ENCODE measurements at regions not wholly inside any gene's neighbourhood (a gene's known extent, or its start where the extent isn't known, plus 50 kb on each side); places are given as distances from the start of the nearest gene placed in this dataset.

DNA sequence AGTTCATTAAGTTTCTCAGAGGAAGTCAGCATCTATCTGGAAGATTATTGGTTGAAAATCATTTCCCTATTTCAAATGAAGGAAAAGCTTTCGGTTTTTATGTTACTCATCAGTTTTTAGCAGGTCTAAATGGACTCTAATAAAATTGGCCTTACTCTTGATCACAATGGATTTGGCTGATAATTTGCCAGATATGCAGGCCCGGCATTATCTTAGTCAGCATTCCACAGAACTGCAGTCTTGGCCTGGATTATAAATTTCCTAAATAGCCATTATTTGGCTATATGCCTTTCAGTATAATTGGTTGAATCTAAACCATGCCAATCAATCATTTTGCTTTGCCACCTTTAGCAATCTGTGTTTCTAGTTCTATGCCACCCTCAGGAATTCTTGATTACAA, 91.7 kb upstream of the KCNQ5 start:
- WGBS (ENCODE audit: insufficient coverage, insufficient replicate concordance, low lambda C conversion rate, missing lambda C conversion rate) = 21% methylated on average over 2 of the region's 2 CpGs
- FAIRE-seq (no peak), ATAC-seq (no peak), DNase-seq (ENCODE audit: low read depth, low spot score) (no peak)
- Histone ChIP-seq H3K4me3 (no peak overlapping the region), H3K27me3 (replicated peaks in 1 of 2; ENCODE audit: control insufficient read depth in 2 of 2, insufficient read depth in 2 of 2, low read length in 1 of 2) (no peaks in the 10 kb centered on the region; a peak in 1 of 4 replicates), H3K79me2 (ENCODE audit: control insufficient read depth, insufficient read depth, low read length) (no peaks in the 10 kb centered on the region), H3K9me3 (replicated peaks; ENCODE audit: control insufficient read depth, insufficient read depth, low read length) (no peaks in the 10 kb centered on the region), H4K20me1 (ENCODE audit: control insufficient read depth, insufficient read depth) (no peaks in the 10 kb centered on the region), H3K36me3 (ENCODE audit: control insufficient read depth in 2 of 2, insufficient read depth in 2 of 2, low read length in 1 of 2) (no peaks in the 10 kb centered on the region), H3K9ac (ENCODE audit: control insufficient read depth, insufficient read depth, low read length) (no peak overlapping the region), H2AFZ (ENCODE audit: control insufficient read depth, low read depth, low read length) (no peak overlapping the region), H3K27ac (ENCODE audit: control insufficient read depth, insufficient read depth) (no peak overlapping the region), H3K4me1 (ENCODE audit: control insufficient read depth, insufficient read depth, low read length) (no peaks in the 10 kb centered on the region), H3K4me2 (ENCODE audit: control insufficient read depth, insufficient read depth) (no peak overlapping the region)
- no peak for TF ChIP-seq ETV6 (conservative IDR thresholded peaks at IDR 0.05 in 1 of 2, IDR thresholded peaks at IDR 0.05 in 1 of 2; ENCODE audit: borderline replicate concordance in 1 of 2, low read depth in 1 of 2)
- TF ChIP-seq, protein P1, sequence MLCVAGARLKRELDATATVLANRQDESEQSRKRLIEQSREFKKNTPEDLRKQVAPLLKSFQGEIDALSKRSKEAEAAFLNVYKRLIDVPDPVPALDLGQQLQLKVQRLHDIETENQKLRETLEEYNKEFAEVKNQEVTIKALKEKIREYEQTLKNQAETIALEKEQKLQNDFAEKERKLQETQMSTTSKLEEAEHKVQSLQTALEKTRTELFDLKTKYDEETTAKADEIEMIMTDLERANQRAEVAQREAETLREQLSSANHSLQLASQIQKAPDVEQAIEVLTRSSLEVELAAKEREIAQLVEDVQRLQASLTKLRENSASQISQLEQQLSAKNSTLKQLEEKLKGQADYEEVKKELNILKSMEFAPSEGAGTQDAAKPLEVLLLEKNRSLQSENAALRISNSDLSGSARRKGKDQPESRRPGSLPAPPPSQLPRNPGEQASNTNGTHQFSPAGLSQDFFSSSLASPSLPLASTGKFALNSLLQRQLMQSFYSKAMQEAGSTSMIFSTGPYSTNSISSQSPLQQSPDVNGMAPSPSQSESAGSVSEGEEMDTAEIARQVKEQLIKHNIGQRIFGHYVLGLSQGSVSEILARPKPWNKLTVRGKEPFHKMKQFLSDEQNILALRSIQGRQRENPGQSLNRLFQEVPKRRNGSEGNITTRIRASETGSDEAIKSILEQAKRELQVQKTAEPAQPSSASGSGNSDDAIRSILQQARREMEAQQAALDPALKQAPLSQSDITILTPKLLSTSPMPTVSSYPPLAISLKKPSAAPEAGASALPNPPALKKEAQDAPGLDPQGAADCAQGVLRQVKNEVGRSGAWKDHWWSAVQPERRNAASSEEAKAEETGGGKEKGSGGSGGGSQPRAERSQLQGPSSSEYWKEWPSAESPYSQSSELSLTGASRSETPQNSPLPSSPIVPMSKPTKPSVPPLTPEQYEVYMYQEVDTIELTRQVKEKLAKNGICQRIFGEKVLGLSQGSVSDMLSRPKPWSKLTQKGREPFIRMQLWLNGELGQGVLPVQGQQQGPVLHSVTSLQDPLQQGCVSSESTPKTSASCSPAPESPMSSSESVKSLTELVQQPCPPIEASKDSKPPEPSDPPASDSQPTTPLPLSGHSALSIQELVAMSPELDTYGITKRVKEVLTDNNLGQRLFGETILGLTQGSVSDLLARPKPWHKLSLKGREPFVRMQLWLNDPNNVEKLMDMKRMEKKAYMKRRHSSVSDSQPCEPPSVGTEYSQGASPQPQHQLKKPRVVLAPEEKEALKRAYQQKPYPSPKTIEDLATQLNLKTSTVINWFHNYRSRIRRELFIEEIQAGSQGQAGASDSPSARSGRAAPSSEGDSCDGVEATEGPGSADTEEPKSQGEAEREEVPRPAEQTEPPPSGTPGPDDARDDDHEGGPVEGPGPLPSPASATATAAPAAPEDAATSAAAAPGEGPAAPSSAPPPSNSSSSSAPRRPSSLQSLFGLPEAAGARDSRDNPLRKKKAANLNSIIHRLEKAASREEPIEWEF (IDR thresholded peaks at IDR 0.05; ENCODE audit: insufficient replicate concordance, low read depth, low read length) = no peak
- TF ChIP-seq EP300 (IDR thresholded peaks at IDR 0.05; ENCODE audit: borderline replicate concordance in 1 of 2, control insufficient read depth in 1 of 2, low read depth in 2 of 2, low read length in 2 of 2) = no peak
- TF ChIP-seq NR2F1 (conservative IDR thresholded peaks at IDR 0.05) = no peak
- no peak for TF ChIP-seq TAF1 (IDR thresholded peaks at IDR 0.05; ENCODE audit: borderline replicate concordance, low read depth, low read length)
- TF ChIP-seq, protein P2, sequence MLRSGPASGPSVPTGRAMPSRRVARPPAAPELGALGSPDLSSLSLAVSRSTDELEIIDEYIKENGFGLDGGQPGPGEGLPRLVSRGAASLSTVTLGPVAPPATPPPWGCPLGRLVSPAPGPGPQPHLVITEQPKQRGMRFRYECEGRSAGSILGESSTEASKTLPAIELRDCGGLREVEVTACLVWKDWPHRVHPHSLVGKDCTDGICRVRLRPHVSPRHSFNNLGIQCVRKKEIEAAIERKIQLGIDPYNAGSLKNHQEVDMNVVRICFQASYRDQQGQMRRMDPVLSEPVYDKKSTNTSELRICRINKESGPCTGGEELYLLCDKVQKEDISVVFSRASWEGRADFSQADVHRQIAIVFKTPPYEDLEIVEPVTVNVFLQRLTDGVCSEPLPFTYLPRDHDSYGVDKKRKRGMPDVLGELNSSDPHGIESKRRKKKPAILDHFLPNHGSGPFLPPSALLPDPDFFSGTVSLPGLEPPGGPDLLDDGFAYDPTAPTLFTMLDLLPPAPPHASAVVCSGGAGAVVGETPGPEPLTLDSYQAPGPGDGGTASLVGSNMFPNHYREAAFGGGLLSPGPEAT (IDR thresholded peaks at IDR 0.05; ENCODE audit: low read depth) = no peak
- no peak for TF ChIP-seq NR2C2 (IDR thresholded peaks at IDR 0.05; ENCODE audit: borderline replicate concordance, control insufficient read depth, insufficient read length, low read depth)
- TF ChIP-seq, protein P3, sequence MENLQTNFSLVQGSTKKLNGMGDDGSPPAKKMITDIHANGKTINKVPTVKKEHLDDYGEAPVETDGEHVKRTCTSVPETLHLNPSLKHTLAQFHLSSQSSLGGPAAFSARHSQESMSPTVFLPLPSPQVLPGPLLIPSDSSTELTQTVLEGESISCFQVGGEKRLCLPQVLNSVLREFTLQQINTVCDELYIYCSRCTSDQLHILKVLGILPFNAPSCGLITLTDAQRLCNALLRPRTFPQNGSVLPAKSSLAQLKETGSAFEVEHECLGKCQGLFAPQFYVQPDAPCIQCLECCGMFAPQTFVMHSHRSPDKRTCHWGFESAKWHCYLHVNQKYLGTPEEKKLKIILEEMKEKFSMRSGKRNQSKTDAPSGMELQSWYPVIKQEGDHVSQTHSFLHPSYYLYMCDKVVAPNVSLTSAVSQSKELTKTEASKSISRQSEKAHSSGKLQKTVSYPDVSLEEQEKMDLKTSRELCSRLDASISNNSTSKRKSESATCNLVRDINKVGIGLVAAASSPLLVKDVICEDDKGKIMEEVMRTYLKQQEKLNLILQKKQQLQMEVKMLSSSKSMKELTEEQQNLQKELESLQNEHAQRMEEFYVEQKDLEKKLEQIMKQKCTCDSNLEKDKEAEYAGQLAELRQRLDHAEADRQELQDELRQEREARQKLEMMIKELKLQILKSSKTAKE (IDR thresholded peaks at IDR 0.05; ENCODE audit: low read depth, poor library complexity, severe bottlenecking) = no peak
- ChIA-PET RAD21 (ENCODE audit: unreplicated experiment) (interaction anchor here (0.6 kb wide), 1 partner anchor 83 kb away, joined by 3 read pairs; no protein-coding TSS in a partner anchor), SMC1A (ENCODE audit: uncharacterized antibody, unreplicated experiment) (no interaction called here), CTCF (no interaction called here), POLR2A (no interaction called here)
- no TSS peak for BruUV-seq (replicated peaks)
- intact Hi-C loops (cut with micrococcal nuclease; ENCODE audit: unreplicated experiment) (no loop called here), in situ Hi-C loops (cut with MboI) (no loop called here)
